ENCODE measurements at regions not wholly inside any gene's neighbourhood (a gene's known extent, or its start where the extent isn't known, plus 50 kb on each side); places are given as distances from the start of the nearest gene placed in this dataset.
A peak's percentile ranks its signal among the peaks of the same experiment; 100 is the strongest.

- peak overlapping the region in 1 of 3 experiments; percentile 56; a peak in 1 of 7 replicates for H3K27ac Mint-ChIP-seq
- Histone ChIP-seq H3K79me2 (ENCODE audit: insufficient read depth, low read length) (no peaks in the 10 kb centered on the region), H3K23me2 (ENCODE audit: insufficient read length, low read depth, low read length, poor library complexity, severe bottlenecking) (no peaks in the 10 kb centered on the region), H3K79me1 (ENCODE audit: insufficient read depth, low read depth, low read length, poor library complexity, severe bottlenecking) (no peaks in the 10 kb centered on the region), H3K18ac (ENCODE audit: insufficient read length, low read depth, low read length) (no peak overlapping the region), H2BK120ac (ENCODE audit: low read depth, low read length, poor library complexity, severe bottlenecking) (no peak overlapping the region), H3K27me3 (ENCODE audit: insufficient read depth, low read length) (no peaks in the 10 kb centered on the region), H3K4ac (ENCODE audit: low read depth, low read length) (no peak overlapping the region), H4K20me1 (ENCODE audit: control insufficient read depth, insufficient read depth, insufficient read length) (no peaks in the 10 kb centered on the region), H3K56ac (ENCODE audit: insufficient read length, low read depth, low read length) (no peak overlapping the region), H3K27ac (ENCODE audit: insufficient read length, low read depth, low read length) (no peak overlapping the region), H2BK5ac (ENCODE audit: insufficient read length, low read length) (no peak overlapping the region), H2AK5ac (ENCODE audit: insufficient read length, low read length) (no peak overlapping the region), H2AFZ (ENCODE audit: low read length) (peak overlapping the region; percentile 75), H4K91ac (ENCODE audit: insufficient read length, low read depth, low read length) (no peak overlapping the region), H3K9ac (ENCODE audit: extremely low read depth, insufficient read length, low read length) (no peak overlapping the region), H4K5ac (ENCODE audit: insufficient read length, low read depth, low read length) (no peak overlapping the region), H3K9me3 (ENCODE audit: control insufficient read depth, low read depth, low read length) (no peaks in the 10 kb centered on the region), H3T11ph (ENCODE audit: low read length) (no peak overlapping the region), H3K4me2 (ENCODE audit: insufficient read depth, insufficient read length, low read length) (no peak overlapping the region), H2BK12ac (ENCODE audit: insufficient read length, low read depth, low read length) (no peak overlapping the region), H3K23ac (ENCODE audit: insufficient read length, low read depth, low read length) (no peak overlapping the region), H3K14ac (ENCODE audit: insufficient read depth, low read length) (no peak overlapping the region), H2BK15ac (ENCODE audit: low read depth, low read length) (no peak overlapping the region), H2BK20ac (ENCODE audit: low read depth, low read length, poor library complexity, severe bottlenecking) (no peak overlapping the region), H3K4me1 (ENCODE audit: insufficient read depth, low read length) (peaks cover 14% of the 10 kb centered on the region), H4K8ac (replicated peaks; ENCODE audit: insufficient read length, low read depth, low read length) (no peak overlapping the region)
- peaks cover 45 to 52% of the 10 kb centered on the region in 2 experiments for H3K4me1 Mint-ChIP-seq
- no peak overlapping the region for H3K4me3 Mint-ChIP-seq
- TF ChIP-seq, protein P1, sequence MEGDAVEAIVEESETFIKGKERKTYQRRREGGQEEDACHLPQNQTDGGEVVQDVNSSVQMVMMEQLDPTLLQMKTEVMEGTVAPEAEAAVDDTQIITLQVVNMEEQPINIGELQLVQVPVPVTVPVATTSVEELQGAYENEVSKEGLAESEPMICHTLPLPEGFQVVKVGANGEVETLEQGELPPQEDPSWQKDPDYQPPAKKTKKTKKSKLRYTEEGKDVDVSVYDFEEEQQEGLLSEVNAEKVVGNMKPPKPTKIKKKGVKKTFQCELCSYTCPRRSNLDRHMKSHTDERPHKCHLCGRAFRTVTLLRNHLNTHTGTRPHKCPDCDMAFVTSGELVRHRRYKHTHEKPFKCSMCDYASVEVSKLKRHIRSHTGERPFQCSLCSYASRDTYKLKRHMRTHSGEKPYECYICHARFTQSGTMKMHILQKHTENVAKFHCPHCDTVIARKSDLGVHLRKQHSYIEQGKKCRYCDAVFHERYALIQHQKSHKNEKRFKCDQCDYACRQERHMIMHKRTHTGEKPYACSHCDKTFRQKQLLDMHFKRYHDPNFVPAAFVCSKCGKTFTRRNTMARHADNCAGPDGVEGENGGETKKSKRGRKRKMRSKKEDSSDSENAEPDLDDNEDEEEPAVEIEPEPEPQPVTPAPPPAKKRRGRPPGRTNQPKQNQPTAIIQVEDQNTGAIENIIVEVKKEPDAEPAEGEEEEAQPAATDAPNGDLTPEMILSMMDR (conservative IDR thresholded peaks at IDR 0.05): no peak
- DNase-seq: no peak
- H3K36me3 Mint-ChIP-seq (ENCODE audit: insufficient read depth in 1 of 3, low read depth in 3 of 3): peaks cover 0 to 10% (median 7%) of the 10 kb centered on the region in 3 experiments; a peak in 5 of 7 replicates
- peaks cover 4 to 6% of the 10 kb centered on the region in 2 experiments; a peak in 4 of 5 replicates for H3K9me3 Mint-ChIP-seq
- no peaks in the 10 kb centered on the region; the same call in none of the 2 replicates for H3K27me3 Mint-ChIP-seq (ENCODE audit: low read depth)
- no CpG with 5 or more reads among the region's 6 CpGs for WGBS (ENCODE audit: extremely low coverage, insufficient read length, low lambda C conversion rate)
These were observed 170.2 kb upstream of the PRICKLE1 start for GRCh38 chr12:42759622-42760273.
